Naive thymus-derived CD4-positive, alpha-beta T cell (primary cell): ENCODE measurements at regions not wholly inside any gene's neighbourhood (a gene's known extent, or its start where the extent isn't known, plus 50 kb on each side); places are given as distances from the start of the nearest gene placed in this dataset.
A peak's percentile ranks its signal among the peaks of the same experiment; 100 is the strongest.
"Not testable (repeated sequence)": the region's sequence is repeated elsewhere in the genome, so short reads cannot be mapped to it uniquely, and the experiment has no call there.

ENCODE experiments used
- ATAC-seq: fragments of 150-1000 bp; cut with Tn5 transposase; 2 replicates; pipeline ENCODE4 v1.10.0; 2021; ENCODE audit warnings: mild to moderate bottlenecking, moderate library complexity
- CTCF ChIA-PET: fragments of 350-600 bp; sonication (Branson Sonifier 250); formaldehyde crosslinking; loops from one replicate; lab custom pipeline; 2021; ENCODE audit warnings: antibody characterized with exemption; lab: Charles Lee
- POLR2A ChIA-PET: fragments of 350-600 bp; sonication (Branson Sonifier 250); formaldehyde crosslinking; loops from one replicate; lab custom pipeline; 2021; ENCODE audit warnings: antibody characterized with exemption, inconsistent platforms; lab: Charles Lee
- DNase-seq, 9 donors: peaks; one replicate each; pipeline versions ENCODE4 v3.0.0 to v3.0.0-alpha.2; 2020 to 2022; ENCODE audit warnings: mixed read lengths in 1 of 9
- H3K27ac ChIP-seq: one replicate; pipeline ENCODE4 v1.7.0; 2013; ENCODE audit warnings: mild to moderate bottlenecking, low read depth, low read length, moderate library complexity
- H3K27me3 ChIP-seq, 2 donors: one replicate each; pipeline ENCODE4 v1.7.0; 2013; ENCODE audit warnings: low read length in 2 of 2, mild to moderate bottlenecking in 2 of 2, moderate library complexity in 2 of 2; ENCODE audit not compliant: control insufficient read depth in 2 of 2, insufficient read depth in 2 of 2
- H3K36me3 ChIP-seq, 3 experiments: 1 replicate in 2 of 3; 2 replicates in 1 of 3; pipeline ENCODE4 v1.7.0; 2013; ENCODE audit warnings: low read length in 3 of 3, mild to moderate bottlenecking in 3 of 3, moderate library complexity in 1 of 3; ENCODE audit not compliant: insufficient read depth in 3 of 3, control insufficient read depth in 2 of 3
- H3K4me1 ChIP-seq, 2 donors: one replicate each; pipeline ENCODE4 v1.7.0; 2013; ENCODE audit warnings: low read length in 2 of 2, mild to moderate bottlenecking in 2 of 2, moderate library complexity in 1 of 2; ENCODE audit not compliant: control insufficient read depth in 2 of 2, insufficient read depth in 2 of 2
- H3K4me3 ChIP-seq: 2 replicates; pipeline ENCODE4 v1.7.0; 2013; ENCODE audit warnings: mild to moderate bottlenecking, low read length
- H3K9me3 ChIP-seq, 3 experiments: 1 replicate in 2 of 3; 2 replicates in 1 of 3; pipeline ENCODE4 v1.7.0; 2013; ENCODE audit warnings: low read length in 3 of 3; ENCODE audit not compliant: control insufficient read depth in 2 of 3
- H3K27ac Mint-ChIP-seq, 9 donors: one replicate each; pipeline ENCODE4 v1.8.0; 2020 to 2022; ENCODE audit warnings: mixed read lengths in 9 of 9, mild to moderate bottlenecking in 8 of 9, moderate library complexity in 5 of 9, inconsistent platforms in 2 of 9
- H3K27me3 Mint-ChIP-seq, 5 donors: one replicate each; pipeline ENCODE4 v1.8.0; 2021 to 2022; ENCODE audit warnings: mixed read lengths in 5 of 5, mild to moderate bottlenecking in 1 of 5
- H3K36me3 Mint-ChIP-seq, 5 donors: one replicate each; pipeline ENCODE4 v1.8.0; 2020 to 2022; ENCODE audit warnings: mixed read lengths in 5 of 5, mild to moderate bottlenecking in 3 of 5, inconsistent platforms in 1 of 5
- H3K4me1 Mint-ChIP-seq, 7 donors: one replicate each; pipeline ENCODE4 v1.8.0; 2020 to 2022; ENCODE audit warnings: mixed read lengths in 7 of 7, mild to moderate bottlenecking in 3 of 7, inconsistent platforms in 1 of 7
- H3K4me3 Mint-ChIP-seq, 10 donors: one replicate each; pipeline ENCODE4 v1.8.0; 2020 to 2022; ENCODE audit warnings: mild to moderate bottlenecking in 10 of 10, mixed read lengths in 10 of 10, moderate library complexity in 6 of 10, inconsistent platforms in 2 of 10
- H3K9me3 Mint-ChIP-seq, 11 donors: one replicate each; pipeline ENCODE4 v1.8.0; 2020 to 2022; ENCODE audit warnings: mixed read lengths in 11 of 11, mild to moderate bottlenecking in 4 of 11, inconsistent platforms in 1 of 11, moderate library complexity in 1 of 11
- intact Hi-C, 2 donors: fragments of 100-400 bp; cut with micrococcal nuclease; formaldehyde crosslinking; loops; one replicate each; pipeline ENCODE4 v1.15.1; 2023

DNA sequence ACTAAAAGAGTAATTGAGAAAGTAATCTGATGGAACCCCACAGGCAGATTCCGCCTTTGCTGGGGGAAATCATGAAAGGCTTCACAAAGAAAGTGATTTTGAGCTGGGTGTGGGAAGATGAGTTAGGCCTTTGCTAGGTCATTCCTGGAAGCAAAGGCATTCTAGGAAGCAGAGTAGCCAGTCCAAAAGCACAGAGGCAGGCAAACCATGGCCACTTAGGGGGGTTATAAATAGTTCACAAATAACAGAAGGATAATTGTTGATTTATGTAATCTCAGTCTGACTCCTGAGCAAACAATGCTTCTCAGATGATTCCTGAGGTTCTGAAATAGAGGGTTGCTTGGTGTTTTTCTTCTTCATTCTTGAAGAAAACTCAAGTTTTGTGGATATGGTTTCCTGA, 576.3 kb downstream of the NTRK3 start:
- ATAC-seq = no peak
- Mint-ChIP-seq H3K27ac (peak overlapping the region in 4 of 9 donors; percentile 33 to 85 (median 69)), H3K27me3 (no peaks in the 10 kb centered on the region), H3K9me3 (peaks cover 17 to 63% (median 29%) of the 10 kb centered on the region in 11 donors), H3K4me1 (peaks cover 6 to 53% (median 45%) of the 10 kb centered on the region in 7 donors), H3K36me3 (peaks cover 0 to 28% (median 12%) of the 10 kb centered on the region in 5 donors), H3K4me3 (peak overlapping the region in 3 of 10 donors; percentile 6 to 19 (median 9))
- Histone ChIP-seq H3K4me3 (no peak overlapping the region), H3K4me1 (peaks cover 0 to 31% of the 10 kb centered on the region in 2 donors), H3K27me3 (no peaks in the 10 kb centered on the region), H3K27ac (no peak overlapping the region), H3K9me3 (peaks cover 0 to 9% (median 0%) of the 10 kb centered on the region in 3 experiments), H3K36me3 (no peaks in the 10 kb centered on the region)
- intact Hi-C loops = loop anchor here in 1 of 2 donors (5.0 kb wide), 1 partner anchor 38 kb away; no protein-coding TSS in a partner anchor
- ChIA-PET POLR2A (no interaction called here), CTCF (no interaction called here)
- no peak for DNase-seq

- H3K9me3 ChIP-seq = peaks cover 0 to 9% (median 0%) of the 10 kb centered on the region in 3 experiments
- H3K4me1 Mint-ChIP-seq = peaks cover 0 to 24% (median 12%) of the 10 kb centered on the region in 7 donors
- ATAC-seq (no peak), DNase-seq (no peak)
- H3K9me3 Mint-ChIP-seq = peaks cover 16 to 46% (median 20%) of the 10 kb centered on the region in 11 donors
- no peaks in the 10 kb centered on the region for H3K36me3 ChIP-seq
- H3K27me3 Mint-ChIP-seq = peaks cover 0 to 8% (median 0%) of the 10 kb centered on the region in 5 donors
- ChIA-PET POLR2A (no interaction called here), CTCF (interaction anchor here (1.6 kb wide), 1 partner anchor 15 kb away, joined by 3 read pairs; no protein-coding TSS in a partner anchor)
- H3K4me3 Mint-ChIP-seq = no peak overlapping the region
- H3K27ac Mint-ChIP-seq = no peak overlapping the region
- H3K4me1 ChIP-seq = peaks cover 0 to 2% of the 10 kb centered on the region in 2 donors
- no peak overlapping the region for H3K4me3 ChIP-seq
- no peaks in the 10 kb centered on the region for H3K27me3 ChIP-seq
- H3K27ac ChIP-seq = no peak overlapping the region
- intact Hi-C loops = no loop called here
- H3K36me3 Mint-ChIP-seq = peaks cover 0 to 28% (median 14%) of the 10 kb centered on the region in 5 donors
Measured at GRCh38 chr15:87675271-87675670, 581.3 kb downstream of the NTRK3 start.

GRCh38 chr15:87672309-87673288, 583.9 kb downstream of the NTRK3 start:
- peaks cover 17 to 46% (median 26%) of the 10 kb centered on the region in 11 donors for H3K9me3 Mint-ChIP-seq
- H3K27ac Mint-ChIP-seq = peak overlapping the region in 1 of 9 donors; percentile 3
- ATAC-seq = no peak
- Histone ChIP-seq H3K27ac (no peak overlapping the region), H3K4me3 (no peak overlapping the region), H3K9me3 (peaks cover 0 to 11% (median 0%) of the 10 kb centered on the region in 3 experiments), H3K4me1 (no peaks in the 10 kb centered on the region), H3K36me3 (no peaks in the 10 kb centered on the region), H3K27me3 (no peaks in the 10 kb centered on the region)
- CTCF ChIA-PET = no interaction called here
- H3K27me3 Mint-ChIP-seq = peaks cover 0 to 8% (median 0%) of the 10 kb centered on the region in 5 donors
- peaks cover 0 to 32% (median 15%) of the 10 kb centered on the region in 5 donors for H3K36me3 Mint-ChIP-seq
- POLR2A ChIA-PET = no interaction called here
- intact Hi-C loops = no loop called here
- H3K4me3 Mint-ChIP-seq = no peak overlapping the region
- no peak for DNase-seq
- peaks cover 0 to 20% (median 0%) of the 10 kb centered on the region in 7 donors for H3K4me1 Mint-ChIP-seq

GRCh38 chr15:87671289-87671688, 585.2 kb downstream of the NTRK3 start:
- no peaks in the 10 kb centered on the region for H3K36me3 ChIP-seq
- Mint-ChIP-seq H3K9me3 (peaks cover 6 to 34% (median 19%) of the 10 kb centered on the region in 11 donors), H3K27me3 (peaks cover 0 to 8% (median 0%) of the 10 kb centered on the region in 5 donors), H3K27ac (peak overlapping the region in 1 of 9 donors; percentile 16), H3K36me3 (peaks cover 0 to 20% (median 4%) of the 10 kb centered on the region in 5 donors), H3K4me1 (peaks cover 0 to 20% (median 0%) of the 10 kb centered on the region in 7 donors), H3K4me3 (no peak overlapping the region)
- intact Hi-C loops = no loop called here
- POLR2A ChIA-PET = no interaction called here
- peaks cover 0 to 4% (median 0%) of the 10 kb centered on the region in 3 experiments for H3K9me3 ChIP-seq
- ATAC-seq (no peak), DNase-seq (no peak)
- no peak overlapping the region for H3K27ac ChIP-seq
- no peaks in the 10 kb centered on the region for H3K27me3 ChIP-seq
- H3K4me1 ChIP-seq = no peaks in the 10 kb centered on the region
- H3K4me3 ChIP-seq = no peak overlapping the region
- CTCF ChIA-PET = no interaction called here

GRCh38 chr15:87669846-87670245, 586.7 kb downstream of the NTRK3 start:
- no peaks in the 10 kb centered on the region for H3K36me3 ChIP-seq
- CTCF ChIA-PET = no interaction called here
- H3K4me3 ChIP-seq = no peak overlapping the region
- no peaks in the 10 kb centered on the region for H3K27me3 ChIP-seq
- H3K27ac ChIP-seq = no peak overlapping the region
- intact Hi-C loops = no loop called here
- POLR2A ChIA-PET = no interaction called here
- Mint-ChIP-seq H3K9me3 (peaks cover 9 to 41% (median 20%) of the 10 kb centered on the region in 11 donors), H3K27me3 (peaks cover 0 to 8% (median 0%) of the 10 kb centered on the region in 5 donors), H3K4me1 (peaks cover 0 to 20% (median 0%) of the 10 kb centered on the region in 7 donors), H3K27ac (no peak overlapping the region), H3K4me3 (peak overlapping the region in 1 of 10 donors; percentile 29), H3K36me3 (peaks cover 0 to 15% (median 4%) of the 10 kb centered on the region in 5 donors)
- no peak for DNase-seq
- no peaks in the 10 kb centered on the region for H3K4me1 ChIP-seq
- no peak for ATAC-seq
- H3K9me3 ChIP-seq = peaks cover 0 to 4% (median 0%) of the 10 kb centered on the region in 3 experiments

DNA sequence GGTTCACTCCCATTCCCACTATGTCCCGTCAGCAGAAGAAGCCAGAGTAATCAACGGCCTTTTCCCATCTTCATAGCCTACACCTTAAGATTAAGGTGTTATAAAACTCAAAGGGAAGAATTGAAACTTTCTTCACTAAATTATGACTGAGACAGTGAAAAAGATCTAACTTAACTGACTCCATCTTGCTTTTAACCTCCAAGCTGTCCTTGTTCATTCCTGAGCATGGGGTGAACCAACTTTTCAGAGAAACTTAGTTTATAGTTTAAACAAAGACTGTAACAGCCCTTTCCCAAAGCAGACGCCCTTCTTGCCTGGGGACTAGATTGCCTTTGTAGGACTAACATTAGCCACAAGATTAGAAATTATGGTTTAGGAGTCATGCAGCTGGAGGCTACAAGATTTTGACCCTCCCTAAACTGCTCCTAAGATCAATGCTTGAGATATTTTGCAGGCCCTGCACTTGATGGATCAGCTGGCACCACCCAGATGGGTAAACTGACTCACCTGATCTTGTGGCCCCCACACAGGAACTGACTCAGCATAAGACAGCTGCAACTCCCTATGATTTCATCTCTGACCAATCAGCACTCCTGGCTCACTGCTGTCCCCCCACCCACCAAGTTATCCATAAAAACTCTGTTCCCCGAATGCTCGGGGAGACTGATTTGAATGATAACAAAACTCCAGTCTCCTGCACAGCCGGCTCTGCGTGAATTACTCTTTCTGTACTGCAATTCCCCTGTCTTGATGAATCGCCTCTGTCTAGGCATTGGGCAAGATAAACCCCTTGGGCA, 587.6 kb downstream of the NTRK3 start:
- CTCF ChIA-PET = interaction anchor here (1.1 kb wide), 1 partner anchor 43 kb away, joined by 3 read pairs; no protein-coding TSS in a partner anchor
- not testable (repeated sequence) for H3K36me3 ChIP-seq, H3K27ac ChIP-seq

More for the DNA sequence above, 587.6 kb downstream of the NTRK3 start:
- H3K9me3 ChIP-seq, H3K27me3 Mint-ChIP-seq, H3K4me3 Mint-ChIP-seq, H3K27ac Mint-ChIP-seq, POLR2A ChIA-PET, H3K27me3 ChIP-seq, H3K4me1 ChIP-seq, ATAC-seq, H3K4me3 ChIP-seq, intact Hi-C loops, DNase-seq: not testable (repeated sequence)
- Mint-ChIP-seq H3K9me3 (peaks cover 9 to 42% (median 20%) of the 10 kb centered on the region in 11 donors), H3K36me3 (peaks cover 0 to 15% (median 4%) of the 10 kb centered on the region in 5 donors), H3K4me1 (peaks cover 0 to 20% (median 0%) of the 10 kb centered on the region in 7 donors)
